ENCODE measurements at regions not wholly inside any gene's neighbourhood (a gene's known extent, or its start where the extent isn't known, plus 50 kb on each side); places are given as distances from the start of the nearest gene placed in this dataset.

DNA sequence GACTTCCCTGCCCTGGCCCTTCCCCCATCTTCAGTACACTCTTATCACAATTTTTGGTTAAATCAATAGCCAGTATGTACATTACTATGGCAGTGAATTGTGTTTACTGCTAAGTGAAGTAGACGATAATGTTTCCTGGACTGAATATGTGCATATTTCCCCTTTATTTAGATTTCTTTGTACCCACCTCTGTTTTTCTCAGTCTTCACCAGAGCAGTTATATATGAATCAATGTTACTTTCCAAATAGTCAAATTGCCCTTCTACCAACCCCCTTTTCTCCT lies 97.1 kb upstream of the HS6ST1 start:
- TF ChIP-seq, protein P1, sequence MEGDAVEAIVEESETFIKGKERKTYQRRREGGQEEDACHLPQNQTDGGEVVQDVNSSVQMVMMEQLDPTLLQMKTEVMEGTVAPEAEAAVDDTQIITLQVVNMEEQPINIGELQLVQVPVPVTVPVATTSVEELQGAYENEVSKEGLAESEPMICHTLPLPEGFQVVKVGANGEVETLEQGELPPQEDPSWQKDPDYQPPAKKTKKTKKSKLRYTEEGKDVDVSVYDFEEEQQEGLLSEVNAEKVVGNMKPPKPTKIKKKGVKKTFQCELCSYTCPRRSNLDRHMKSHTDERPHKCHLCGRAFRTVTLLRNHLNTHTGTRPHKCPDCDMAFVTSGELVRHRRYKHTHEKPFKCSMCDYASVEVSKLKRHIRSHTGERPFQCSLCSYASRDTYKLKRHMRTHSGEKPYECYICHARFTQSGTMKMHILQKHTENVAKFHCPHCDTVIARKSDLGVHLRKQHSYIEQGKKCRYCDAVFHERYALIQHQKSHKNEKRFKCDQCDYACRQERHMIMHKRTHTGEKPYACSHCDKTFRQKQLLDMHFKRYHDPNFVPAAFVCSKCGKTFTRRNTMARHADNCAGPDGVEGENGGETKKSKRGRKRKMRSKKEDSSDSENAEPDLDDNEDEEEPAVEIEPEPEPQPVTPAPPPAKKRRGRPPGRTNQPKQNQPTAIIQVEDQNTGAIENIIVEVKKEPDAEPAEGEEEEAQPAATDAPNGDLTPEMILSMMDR (IDR thresholded peaks at IDR 0.05; ENCODE audit: extremely low read depth in 1 of 2, insufficient read depth in 1 of 2, low read depth in 1 of 2, low read length in 2 of 2): no peak
- TF ChIP-seq POLR2A (IDR thresholded peaks at IDR 0.05; ENCODE audit: low read depth, low read length): no peak
- TF ChIP-seq EZH2 (IDR thresholded peaks at IDR 0.05; ENCODE audit: borderline replicate concordance, low read depth, low read length, severe bottlenecking): no peak
- no peak for TF ChIP-seq MYC (IDR thresholded peaks at IDR 0.05; ENCODE audit: low read depth, low read length)
- TF ChIP-seq POLR2AphosphoS5 (IDR thresholded peaks at IDR 0.05; ENCODE audit: insufficient read depth, low read depth, low read length): no peak
- TF ChIP-seq, protein P2, sequence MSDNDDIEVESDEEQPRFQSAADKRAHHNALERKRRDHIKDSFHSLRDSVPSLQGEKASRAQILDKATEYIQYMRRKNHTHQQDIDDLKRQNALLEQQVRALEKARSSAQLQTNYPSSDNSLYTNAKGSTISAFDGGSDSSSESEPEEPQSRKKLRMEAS (IDR thresholded peaks at IDR 0.05; ENCODE audit: insufficient read depth, insufficient read length): no peak
- TF ChIP-seq FOS (IDR thresholded peaks at IDR 0.05; ENCODE audit: borderline replicate concordance, insufficient read depth, low read length): no peak
- TF ChIP-seq JUN (IDR thresholded peaks at IDR 0.05; ENCODE audit: borderline replicate concordance, insufficient read depth, insufficient read length, low read depth): no peak
- TF ChIP-seq GATA2 (IDR thresholded peaks at IDR 0.05; ENCODE audit: insufficient read depth, insufficient read length, low read depth, low read length): no peak
